ENCODE measurements at regions not wholly inside any gene's neighbourhood (a gene's known extent, or its start where the extent isn't known, plus 50 kb on each side); places are given as distances from the start of the nearest gene placed in this dataset.

DNA sequence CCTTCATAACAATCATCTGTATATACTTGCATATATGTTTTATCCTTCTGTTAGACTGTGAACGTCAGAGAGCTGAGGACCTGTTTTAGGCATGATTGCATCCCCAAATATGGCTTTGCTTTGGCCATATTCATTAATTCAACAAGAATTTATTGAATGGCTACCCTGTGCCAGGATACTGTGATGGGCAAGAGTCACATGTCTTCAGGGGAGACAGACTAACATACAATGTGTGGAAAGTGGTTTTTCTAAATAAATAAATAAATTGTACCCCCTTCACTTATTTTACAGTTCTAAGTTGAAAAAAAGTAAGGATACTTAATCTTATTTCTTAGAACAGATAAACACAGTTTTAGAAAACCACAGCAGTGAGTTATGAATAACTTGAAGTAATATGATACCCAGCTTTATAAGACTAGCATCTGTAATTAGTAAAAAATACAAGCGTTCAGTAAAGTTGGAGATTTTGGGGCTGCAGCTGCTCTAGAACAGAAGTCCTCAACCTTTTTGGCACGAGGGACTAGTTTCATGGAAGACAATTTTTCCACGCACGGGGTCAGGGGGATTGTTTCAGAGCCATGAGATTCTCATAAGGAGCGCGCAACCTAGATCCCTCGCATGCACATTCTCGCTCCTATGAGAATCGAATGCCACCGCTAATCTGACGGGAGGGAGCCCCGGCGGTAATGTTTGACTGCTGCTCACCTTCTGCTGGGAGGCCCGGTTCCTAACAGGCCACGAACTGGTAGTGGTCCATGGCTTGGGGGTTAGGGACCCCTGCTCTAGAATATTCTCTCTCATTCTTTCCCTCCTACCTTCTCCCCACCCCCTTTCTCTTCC, 89.4 kb upstream of the MTPN start:
- no peak for DNase-seq (ENCODE audit: low spot score)

DNA sequence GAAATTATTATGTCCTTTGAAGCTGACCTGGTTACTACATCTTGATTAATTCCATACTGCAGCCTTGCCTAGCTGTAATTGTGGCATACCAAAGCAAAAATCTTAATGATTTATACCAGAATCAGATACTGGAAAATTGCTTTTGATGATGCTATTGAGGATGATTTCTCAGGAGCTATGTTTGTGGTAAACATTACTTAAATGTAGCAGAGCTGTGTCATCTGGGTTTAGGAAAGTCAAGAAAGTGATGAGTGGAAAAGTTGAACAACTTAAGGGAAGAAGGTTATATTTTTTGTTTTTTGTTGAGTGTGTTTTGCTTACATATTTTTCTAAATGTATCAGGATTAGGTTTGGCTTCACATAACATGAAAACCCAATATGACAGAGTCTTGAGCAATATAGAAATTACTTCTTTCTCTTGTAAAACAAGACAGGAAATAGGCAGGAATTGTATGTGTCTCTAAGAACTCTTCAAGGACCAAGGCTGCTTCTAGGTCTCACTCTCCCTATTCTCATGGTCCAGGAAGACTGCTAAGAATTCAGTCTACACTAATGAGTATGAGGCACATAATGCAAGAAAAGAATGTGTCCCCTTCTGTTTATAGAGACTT, 87.6 kb upstream of the MTPN start:
- DNase-seq (ENCODE audit: low spot score) = no peak

DNA sequence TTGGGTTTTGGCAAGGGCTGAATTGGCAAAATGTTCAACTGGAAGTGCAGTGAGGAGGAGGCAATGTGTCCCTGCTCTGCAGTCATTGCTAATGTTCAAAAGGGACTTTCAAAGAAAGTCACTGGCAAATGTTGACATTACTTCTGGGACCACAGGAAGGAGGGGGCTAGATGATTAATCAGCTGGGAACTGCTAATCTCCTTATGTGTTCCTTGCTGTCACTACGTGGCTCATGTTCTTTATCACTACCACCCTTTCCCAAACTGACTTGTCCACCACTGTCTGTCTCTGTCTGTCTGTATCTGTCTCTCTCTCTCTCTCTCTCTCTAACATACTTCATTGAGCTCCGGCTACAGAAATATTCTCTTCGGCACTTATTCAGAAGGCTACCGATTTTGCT, 86.9 kb upstream of the MTPN start:
- DNase-seq (ENCODE audit: low spot score) = no peak

DNA sequence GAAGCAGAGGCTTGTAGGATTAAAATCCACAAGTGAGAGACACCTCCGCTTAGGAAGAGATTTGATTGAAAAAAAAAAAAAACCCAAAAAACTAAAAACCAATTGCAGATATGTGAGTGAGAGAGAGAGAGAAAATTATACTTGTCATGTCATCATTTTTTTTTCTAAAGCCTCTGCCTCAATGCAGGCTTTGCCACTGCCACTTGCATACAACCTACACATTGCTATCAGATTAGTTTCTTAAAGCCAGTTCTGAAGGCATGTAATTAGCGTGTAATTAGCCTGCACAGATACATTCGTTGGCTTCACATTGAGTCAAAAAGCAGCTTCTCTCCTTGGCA, 86.1 kb upstream of the MTPN start:
- DNase-seq (ENCODE audit: low spot score) = no peak

DNA sequence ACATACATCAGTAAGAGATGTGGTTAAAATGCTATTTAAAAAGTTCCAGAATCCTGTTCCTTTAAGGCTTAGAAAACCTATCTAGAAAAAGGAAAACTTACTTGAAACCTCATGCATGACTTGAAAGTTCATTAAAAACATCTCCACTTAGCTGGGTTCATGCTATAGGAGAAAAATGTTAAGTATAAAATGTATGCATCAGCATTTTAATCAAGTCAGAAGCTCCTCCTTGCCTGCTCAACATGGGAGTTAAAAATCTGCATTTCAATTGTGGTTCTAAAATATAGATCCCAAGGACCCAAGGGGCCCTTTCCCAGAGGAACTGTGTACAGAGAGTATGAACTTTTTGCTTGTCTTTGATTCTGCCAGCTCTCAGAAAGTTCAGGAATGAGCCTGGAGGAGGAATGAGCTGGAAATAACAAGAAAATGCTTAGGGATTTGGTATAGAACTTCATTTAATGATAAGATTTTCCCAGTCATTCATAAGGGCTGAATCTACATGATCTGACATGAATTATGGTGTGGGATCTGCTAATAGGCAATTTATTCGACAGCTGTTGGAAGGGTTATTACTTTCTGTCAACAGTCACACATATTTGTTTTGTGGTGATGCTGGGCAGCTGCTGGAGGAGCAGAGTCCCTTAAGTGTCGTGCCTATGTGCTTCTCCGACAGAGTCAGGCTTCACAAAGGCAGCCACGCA, 85.6 kb upstream of the MTPN start:
- no peak for DNase-seq (ENCODE audit: low spot score)

DNA sequence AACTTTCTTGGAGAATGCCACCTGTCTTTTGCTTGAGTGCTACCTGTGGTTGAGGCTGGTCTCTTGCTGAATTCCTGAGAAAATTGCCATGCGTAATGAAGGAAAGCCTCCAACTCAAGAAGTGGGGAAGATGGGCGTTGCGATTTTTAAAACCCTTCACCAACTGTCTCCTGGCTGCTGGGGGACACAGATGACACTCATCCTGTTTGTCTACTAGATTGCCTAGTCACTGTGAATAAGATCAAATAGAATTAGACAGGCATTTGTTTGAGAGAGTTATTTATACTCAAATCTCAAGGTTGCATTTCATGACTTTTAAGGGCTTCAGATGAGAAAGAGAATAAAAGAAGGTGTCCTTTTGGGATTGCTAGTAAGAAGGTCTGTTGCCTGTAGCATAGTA, 84.3 kb upstream of the MTPN start:
- no peak for DNase-seq (ENCODE audit: low spot score)

DNA sequence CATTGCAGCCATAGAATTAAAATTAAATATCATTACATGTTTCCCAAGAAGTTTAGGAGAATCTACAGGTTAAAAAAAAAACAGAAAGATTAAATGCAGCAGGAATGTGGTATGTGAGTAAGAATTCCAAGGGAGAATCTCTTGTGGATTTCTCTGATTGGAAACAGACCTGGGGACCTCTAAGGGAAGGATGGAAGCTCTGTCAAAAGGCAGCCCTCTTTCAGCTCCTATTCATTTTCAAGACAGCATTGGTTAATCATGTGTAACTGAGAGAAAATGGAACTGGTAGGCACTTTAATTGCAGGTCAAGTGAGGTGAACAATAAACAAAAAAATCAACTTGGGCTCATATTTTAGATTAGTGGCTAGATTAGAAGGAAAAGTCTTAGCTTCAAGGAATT, 81.4 kb upstream of the MTPN start:
- DNase-seq (ENCODE audit: low spot score) = no peak

DNA sequence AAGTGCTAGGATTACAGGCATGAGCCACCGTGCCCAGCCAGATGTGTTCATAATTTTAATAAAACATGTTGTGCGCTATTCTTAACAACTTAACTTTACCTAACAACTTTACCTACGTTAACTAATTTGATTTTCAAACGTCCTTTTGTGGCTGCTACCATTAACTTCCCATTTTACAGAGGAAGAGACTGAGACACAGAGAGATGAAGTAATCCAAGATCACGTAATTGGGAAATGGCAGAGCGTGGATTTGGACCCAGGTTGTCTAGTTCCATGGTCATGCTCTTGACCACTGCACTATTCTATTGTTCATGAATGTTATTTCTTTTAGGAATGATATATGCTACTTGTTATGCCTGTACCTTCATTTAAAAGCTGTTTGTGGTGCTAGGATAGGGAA, 80.3 kb upstream of the MTPN start:
- DNase-seq (ENCODE audit: low spot score) = no peak

DNA sequence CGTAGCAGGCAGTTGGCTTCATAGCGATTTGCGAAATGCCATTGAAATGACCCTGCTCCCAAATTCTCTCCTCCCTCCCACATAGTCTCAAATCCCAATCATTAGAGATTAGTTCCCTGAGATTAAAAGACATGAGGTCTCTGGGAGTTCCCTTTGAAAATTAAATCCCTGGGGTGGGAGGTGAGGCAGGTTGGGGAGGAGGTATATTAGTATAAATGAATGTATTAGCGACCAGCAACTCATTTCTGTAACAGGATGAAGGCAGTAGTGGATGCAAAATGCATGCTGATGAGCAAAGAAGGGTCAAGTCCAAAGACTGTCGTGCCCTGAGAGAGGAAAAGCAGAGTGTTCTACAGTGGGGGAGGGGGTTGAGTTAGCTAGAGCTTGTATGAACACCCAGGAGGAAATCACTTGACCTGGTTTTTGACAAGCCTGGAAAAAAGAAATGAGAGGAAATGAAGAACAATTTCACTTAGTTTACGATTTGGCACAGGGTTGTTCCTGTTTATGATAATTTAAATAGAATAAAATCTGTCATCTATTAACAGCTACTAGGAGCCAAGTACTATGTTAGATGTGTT, 79.6 kb upstream of the MTPN start:
- DNase-seq (ENCODE audit: low spot score) = no peak

DNA sequence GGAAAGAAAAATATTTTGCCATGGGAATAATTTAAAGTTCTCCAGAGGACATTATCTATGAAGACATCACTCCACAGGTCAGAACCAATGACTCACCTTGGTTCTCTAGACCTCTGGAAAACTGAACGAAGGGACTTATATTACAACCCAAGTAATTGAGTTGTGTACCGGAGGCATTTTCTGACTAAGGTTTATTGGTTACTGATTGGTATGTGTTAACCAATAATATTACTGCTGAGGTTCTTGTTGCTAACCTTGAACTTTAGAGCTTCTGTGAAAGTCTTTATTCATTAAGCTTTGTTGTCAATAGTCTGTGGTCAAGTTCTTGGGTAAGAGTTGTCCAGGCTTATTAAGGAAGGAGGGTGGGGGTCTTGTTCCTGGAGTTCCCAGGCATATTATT, 78.1 kb upstream of the MTPN start:
- no peak for DNase-seq (ENCODE audit: low spot score)

DNA sequence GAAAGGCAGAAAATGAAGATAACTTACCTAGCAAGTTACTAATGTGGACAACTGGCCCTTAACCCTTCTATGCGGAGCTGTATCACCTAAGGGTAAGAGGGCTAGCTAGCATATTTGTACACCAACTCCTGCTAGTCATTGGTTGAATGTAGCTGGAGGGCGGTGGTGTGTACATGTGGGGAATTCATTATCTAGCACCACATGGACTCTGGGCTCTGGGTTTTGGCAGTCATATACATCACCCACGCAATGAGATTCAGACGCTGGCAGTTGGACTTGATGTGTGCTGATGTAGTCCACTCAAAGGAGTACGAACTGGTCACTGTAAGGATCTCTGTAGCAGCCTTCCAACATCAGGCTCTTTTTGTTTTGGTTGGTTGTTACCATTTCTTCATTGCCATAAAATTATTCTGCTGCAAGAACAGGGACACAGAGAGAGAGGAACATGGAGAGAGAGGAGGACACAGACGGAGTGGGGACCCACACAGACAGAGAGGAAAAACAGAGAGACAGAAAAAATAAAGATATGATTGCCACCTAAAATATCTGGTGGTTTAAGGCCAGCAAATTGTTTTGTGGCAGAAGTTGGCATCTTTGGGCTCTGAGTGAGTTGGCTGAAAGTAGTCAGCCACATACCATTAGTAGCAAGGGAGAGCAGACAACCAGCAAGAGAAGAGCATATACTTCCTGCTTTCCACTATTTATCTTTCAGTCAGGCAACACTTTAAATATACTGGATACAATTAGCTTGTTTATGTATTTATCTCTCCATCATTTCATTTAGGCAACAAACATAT, 76.7 kb upstream of the MTPN start:
- no peak for DNase-seq (ENCODE audit: low spot score)

DNA sequence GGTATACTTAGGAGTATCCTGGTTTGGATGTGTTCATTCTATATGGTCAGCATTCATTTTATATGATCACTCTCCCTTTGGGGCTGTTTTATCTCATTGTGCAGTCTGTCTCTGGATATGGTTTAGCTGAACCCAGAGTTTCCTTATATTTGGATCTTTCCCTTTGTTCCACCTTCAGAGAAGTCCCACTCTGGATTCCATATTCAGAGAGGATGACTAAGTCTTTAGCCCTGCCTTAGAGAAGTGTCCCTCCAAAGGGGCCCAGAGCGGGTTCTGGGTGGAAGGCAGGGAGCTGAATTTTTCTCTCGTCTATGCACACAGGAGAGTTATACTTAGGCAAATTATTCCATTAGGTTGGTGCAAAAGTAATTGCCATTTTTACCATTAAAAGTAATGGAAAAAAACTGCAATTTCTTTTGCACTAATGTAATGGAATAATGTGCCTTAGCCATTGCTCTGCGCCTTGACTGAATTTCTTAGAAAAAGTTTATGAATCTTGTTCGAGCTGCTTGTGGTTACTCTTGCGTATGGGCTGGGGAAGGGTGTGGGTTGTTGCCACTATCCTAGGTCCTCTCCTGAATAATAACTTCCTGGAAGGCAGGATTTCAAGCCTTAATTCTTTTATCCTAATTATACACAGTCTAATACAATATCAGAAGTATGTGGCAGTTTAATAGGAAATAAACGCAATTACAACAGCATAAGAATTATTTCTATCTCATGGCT, 74.2 kb upstream of the MTPN start:
- no peak for DNase-seq (ENCODE audit: low spot score)

DNA sequence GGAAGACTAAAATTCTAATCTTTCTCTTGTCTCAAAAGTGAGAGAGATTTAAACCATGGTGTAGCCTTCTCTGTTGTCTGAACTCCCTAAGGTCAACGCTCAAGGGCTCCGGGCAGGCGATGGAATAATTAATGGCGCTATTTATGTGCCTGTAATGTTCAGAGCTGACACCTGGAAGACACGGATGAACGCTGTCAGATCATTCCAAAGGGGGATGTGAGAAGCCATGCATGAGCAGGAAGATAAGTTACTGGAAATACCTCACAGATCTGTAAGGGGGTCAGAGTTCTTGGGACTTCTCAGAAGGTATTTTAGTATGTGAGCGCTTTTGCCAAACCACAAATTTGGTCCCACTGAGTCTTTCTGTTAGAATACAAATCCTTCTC, 73.3 kb upstream of the MTPN start:
- DNase-seq (ENCODE audit: low spot score) = no peak

DNA sequence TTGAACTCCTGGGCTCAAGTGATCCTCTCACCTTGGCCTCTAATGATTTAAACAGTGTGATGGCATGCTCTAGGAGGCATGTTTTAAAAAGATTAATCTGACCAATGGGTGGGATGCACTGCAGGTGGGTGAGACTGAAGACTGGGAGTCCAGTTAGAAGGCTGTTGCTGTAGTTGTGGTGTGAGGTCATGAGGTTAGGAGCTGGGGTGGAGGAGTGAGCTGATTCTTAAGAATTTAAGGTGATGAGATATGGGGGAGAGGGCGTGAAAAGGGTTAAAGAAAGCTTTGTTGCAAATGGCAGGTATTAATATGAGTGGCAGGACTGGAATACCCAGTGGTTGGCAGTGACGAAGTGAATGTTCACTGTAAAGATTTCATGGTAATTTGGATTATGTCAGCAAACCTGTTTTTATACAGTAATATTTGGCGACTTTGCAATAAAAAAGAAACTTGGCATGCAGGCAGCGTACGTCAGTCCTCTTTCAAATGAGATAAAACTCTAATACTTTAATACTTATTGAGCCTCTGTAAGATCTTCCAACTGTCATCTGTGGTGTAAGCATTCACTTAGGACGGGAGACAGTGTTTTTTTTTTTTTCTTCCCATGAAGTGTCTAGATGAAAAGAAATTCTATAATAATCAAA, 72.8 kb upstream of the MTPN start:
- DNase-seq (ENCODE audit: low spot score) = no peak

DNA sequence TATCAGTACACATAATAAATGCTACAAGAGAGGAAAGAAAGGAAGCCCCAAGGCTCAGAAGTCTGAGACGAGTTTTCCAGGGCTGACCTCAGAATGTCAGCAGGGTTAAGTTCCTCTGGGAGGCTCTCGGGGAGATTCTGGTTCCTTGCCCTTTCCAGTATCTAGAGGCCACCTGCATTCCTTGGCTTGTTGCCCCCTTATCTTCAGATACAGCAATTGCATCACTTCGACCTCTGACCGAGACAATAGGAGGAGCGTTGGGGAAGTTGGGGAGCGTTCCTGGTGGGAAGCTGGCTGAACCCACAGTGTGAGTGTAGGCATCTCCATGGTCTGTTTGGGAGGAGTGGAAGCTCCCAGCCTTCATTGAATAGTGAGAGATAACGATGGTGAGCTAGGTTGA, 72.0 kb upstream of the MTPN start:
- DNase-seq (ENCODE audit: low spot score) = no peak

DNA sequence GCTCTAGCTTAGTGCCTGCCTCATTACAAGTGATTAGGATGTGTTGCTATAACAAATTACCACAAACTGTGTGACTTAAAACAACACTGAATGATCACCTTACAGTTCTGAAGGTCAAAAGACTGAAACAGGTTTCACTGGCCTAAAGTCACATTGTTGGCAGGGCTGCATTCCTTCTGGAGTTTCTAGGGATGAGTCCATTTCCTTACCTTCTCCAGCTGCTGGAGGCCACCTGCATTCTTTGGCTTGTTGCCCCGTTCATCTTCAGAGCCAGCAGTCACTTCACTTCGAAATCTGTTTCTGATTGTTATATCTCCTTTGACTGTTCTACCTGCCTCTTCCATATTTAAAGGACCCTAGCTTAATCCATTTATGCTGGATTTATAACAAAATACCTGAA, 69.4 kb upstream of the MTPN start:
- no peak for DNase-seq (ENCODE audit: low spot score)

DNA sequence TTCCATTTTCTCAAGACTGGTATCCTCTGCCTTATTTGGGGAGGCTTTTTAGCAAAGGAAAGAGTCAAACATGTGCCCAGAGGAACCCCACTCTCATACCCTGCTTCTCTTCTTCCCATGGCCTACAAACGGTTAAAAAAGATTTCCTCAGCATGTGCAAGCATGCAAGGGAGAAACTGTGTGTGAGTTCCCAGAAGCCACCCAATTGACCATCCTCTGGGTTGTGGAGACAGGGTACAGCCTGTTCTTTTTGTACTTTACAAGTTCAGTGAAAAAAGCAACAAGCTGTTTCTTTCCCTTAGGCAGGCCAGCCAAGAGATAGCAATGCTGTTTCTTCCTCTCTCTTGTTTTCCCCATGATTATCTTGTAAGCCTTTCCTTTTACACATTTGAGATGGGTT, 68.8 kb upstream of the MTPN start:
- DNase-seq (ENCODE audit: low spot score) = no peak

DNA sequence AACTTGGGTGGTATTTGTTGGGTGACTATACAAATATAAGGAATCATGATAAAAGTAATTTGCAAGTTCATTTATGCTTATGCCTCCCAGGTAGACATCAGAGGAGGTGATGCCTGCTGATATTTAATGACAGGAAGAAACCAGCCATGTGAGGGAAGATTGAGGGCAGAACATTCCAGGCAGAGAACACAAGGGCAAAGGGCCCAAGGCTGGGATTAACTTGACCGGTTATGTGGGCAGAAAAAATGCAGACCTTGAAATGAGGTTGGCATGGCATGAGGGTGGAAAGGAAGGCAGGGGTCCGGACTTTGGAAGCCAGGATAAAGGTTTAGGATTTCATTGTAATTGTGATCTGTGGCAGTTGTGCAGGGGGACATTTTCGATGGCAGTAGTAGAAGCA, 68.0 kb upstream of the MTPN start:
- no peak for DNase-seq (ENCODE audit: low spot score)

DNA sequence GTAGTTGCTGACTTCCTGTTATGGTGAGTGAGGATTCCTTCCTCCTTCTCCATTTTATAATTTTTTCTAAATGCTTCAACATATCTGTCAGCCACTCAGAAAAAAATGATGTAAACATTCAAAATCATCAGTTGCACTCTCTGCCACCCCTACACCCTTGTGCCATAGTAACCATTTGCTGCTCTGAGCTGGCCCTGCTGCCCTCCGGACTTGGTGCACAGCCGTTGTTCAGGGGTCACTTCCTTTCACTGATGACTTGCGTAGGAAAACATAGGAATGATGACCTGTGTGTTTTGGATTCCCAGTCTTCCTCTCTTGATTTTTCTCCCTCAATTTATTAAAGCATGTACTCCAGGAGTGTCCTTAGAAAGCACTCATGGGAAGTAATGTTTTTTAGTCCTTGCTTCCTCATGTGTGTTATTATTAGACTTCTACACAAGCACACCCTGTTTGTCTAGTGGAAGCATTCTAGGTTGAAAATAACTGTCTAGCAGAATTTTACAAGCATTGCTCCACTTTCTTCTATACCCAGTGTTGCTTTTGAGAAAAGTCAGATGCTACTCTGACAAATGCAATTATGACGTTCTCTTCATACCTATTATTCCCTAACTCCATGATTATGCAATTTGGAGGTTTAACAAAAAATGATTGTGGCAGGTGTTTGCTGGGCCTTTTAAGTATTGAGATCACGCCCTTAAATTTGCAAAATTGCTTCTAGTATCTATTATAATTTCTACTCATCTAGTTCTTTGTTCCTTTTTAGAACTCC, 62.6 kb upstream of the MTPN start:
- no peak for DNase-seq (ENCODE audit: low spot score)

DNA sequence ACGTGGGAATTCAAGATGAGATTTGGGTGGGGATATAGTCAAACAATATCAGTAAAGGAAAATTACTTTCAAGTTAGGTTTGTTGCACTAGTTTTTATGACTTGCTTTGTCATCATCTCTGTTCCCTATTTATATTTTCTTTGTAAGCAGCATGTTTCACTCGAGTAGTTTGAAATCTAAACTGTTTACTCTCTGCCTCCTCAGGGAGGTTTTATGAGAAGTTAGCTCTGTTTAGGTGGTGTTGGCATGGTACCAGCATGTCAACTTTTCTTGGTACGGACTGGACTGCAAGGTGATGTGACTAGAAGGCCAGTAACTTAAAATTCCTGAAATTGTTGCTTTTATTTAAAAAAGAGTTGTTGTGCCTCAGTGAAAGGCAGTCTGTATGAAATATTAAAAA, 59.2 kb upstream of the MTPN start:
- no peak for DNase-seq (ENCODE audit: low spot score)

Measured in AG08396 (cell line).